ENCODE measurements at regions not wholly inside any gene's neighbourhood (a gene's known extent, or its start where the extent isn't known, plus 50 kb on each side); places are given as distances from the start of the nearest gene placed in this dataset.
"Not testable (repeated sequence)": the region's sequence is repeated elsewhere in the genome, so short reads cannot be mapped to it uniquely, and the experiment has no call there.

- no peak for DNase-seq (ENCODE audit: low read depth)
Measured at GRCh38 chr6:168826726-168827585, 386.0 kb downstream of the SMOC2 start.

GRCh38 chr6:168826078-168826390, 385.1 kb downstream of the SMOC2 start:
- DNase-seq (ENCODE audit: low read depth): no peak

GRCh38 chr6:168825226-168826077, 384.5 kb downstream of the SMOC2 start:
- no peak for DNase-seq (ENCODE audit: low read depth)

- no peak for DNase-seq (ENCODE audit: low read depth)
Measured at GRCh38 chr6:168823397-168824212, 382.6 kb downstream of the SMOC2 start.

- DNase-seq (ENCODE audit: low read depth): no peak
Measured at GRCh38 chr6:168822376-168822775, 381.4 kb downstream of the SMOC2 start.

- no peak for DNase-seq (ENCODE audit: low read depth)
Measured at GRCh38 chr6:168819546-168819945, 378.6 kb downstream of the SMOC2 start.

DNA sequence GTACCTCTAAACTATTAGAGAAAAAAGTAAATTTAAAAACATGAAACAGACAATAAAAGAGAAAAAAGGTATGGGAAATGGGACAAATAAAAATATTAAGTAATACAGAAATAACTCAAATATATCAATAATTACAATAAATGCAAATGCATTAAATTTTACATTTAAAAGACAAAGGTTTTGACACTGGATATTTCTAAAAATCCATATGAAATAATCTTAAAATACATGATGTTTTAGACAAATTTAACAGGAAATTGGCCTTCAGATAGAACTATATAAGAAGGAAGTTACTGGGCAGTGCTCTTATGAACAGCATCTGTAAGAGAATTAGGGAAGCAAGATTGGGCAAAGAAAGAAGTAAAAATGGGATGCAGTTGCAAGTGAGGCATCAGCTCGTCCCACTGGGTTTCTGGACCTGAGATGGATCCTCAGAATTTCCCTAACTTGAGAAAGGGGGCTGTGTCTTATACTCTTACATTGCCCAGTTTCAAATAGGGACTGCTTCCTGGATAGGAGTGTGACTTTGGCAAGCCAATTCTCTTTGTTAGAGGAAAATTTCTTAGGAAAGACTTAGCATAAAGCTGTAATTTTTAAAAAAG, 376.7 kb downstream of the SMOC2 start:
- no peak for DNase-seq (ENCODE audit: low read depth)

GRCh38 chr6:168815229-168815628, 374.2 kb downstream of the SMOC2 start:
- no peak for DNase-seq (ENCODE audit: low read depth)

DNA sequence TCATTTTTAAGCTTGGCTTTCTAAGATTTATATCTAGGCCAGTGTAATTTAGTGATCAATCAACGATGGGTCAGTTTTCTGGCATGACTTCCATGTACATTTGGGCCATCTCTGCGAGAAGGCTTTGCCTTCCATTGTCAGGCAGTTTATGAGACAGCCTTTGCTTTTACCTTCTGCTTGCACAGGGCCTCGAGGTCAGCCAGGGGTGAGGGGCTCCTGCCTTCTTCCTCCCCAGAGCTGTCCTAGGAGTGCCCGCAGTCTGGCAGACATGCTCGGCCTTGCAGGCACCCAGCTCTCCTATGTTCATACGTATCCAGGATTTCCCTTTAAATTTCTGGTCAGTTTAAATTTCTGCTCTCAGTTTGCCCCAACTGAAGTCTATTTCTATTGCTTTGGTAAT, 367.2 kb downstream of the SMOC2 start:
- DNase-seq (ENCODE audit: low read depth): no peak

DNA sequence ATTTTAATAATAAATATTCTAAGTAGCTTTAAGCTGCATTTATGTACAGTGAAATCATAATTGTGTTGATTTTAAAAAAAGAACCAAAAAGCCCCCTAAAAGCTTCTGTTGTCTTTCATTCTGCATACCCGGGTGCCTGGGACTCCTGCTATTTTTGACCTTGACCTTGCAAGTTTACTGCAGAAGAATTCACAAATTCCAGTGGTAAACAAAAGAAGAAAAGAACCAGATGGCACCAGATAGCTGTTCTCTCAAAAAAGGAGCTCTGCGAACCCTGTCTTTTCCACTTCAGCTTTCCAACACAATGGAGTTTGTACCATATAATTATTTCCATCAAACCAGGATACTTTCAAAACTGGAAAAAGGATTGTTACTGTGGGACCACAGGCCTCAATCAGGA, 363.3 kb downstream of the SMOC2 start:
- DNase-seq (ENCODE audit: low read depth): no peak

DNA sequence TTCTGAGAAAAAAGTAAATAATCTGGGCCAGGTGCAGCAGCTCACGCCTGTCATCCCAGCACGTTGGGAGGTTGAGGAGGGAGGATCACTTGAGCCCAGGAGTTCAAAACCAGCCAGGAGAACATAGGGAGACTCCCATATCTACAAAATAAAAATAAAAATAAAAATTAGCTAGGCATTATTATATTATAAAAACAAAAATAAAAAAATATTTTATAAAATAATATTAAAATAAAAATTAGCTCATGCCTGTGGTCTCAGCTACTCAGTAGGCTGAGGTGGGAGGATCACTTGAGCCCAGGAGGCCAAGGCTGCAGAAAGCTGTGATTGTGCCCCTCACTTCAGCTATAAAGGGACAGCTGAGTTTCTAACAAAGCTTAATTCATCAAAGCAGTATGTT, 362.9 kb downstream of the SMOC2 start:
- no peak for DNase-seq (ENCODE audit: low read depth)

GRCh38 chr6:168799067-168799466, 358.1 kb downstream of the SMOC2 start:
- DNase-seq (ENCODE audit: low read depth): no peak

DNA sequence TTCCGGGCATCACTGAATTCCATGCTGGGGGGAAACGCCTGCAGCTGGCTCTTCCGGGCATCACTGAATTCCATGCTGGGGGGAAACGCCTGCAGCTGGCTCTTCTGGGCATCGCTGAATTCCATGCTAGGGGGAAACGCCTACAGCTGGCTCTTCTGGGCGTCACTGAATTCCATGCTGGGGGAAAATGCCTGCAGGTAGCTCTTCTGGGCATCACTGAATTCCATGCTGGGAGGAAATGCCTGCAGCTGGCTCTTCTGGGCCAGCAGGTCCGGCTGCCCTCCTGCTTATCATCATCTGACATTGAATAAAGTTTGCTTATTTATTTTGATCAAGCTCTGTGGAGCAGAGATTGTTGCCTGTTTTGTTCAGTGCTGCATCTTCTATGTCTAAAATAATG, 355.1 kb downstream of the SMOC2 start:
- no peak for DNase-seq (ENCODE audit: low read depth)

DNA sequence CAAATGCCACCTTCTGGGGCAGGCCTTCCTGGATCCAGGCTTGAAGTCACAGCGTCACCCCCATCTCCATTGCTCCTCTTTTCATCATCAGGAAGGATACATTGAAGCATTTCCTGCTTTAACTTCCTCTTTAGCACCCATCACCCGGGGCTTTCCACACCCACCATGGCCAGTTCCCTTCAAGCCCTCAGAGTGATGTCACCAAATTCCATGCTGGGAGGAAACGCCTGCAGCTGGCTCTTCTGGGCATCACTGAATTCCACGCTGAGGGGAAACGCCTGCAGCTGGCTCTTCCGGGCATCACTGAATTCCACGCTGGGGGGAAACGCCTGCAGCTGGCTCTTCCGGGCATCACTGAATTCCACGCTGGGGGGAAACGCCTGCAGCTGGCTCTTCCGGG, 354.6 kb downstream of the SMOC2 start:
- DNase-seq (ENCODE audit: low read depth): not testable (repeated sequence)

- no peak for DNase-seq (ENCODE audit: low read depth)
Measured at GRCh38 chr6:168794491-168794890, 353.5 kb downstream of the SMOC2 start.

DNA sequence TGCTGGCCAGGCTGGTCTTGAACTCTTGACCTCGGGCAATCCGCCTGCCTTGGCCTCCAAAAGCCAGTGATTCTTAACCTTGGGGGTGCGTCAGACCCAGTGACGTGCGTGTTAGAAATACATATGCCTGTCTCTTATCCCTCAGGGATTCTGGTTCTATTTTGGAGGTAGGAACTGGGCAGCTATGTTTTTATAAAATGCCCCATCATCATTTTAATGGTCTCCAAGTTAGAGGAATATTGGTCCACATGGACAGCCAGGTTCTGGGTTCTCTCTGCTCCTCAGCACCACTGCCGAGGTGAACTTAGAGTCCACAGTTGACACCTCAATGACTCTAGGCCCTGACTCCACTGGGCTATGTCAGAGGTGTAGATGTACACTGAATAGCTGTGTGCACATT, 352.7 kb downstream of the SMOC2 start:
- DNase-seq (ENCODE audit: low read depth): no peak

GRCh38 chr6:168791917-168792316, 350.9 kb downstream of the SMOC2 start:
- no peak for DNase-seq (ENCODE audit: low read depth)

DNA sequence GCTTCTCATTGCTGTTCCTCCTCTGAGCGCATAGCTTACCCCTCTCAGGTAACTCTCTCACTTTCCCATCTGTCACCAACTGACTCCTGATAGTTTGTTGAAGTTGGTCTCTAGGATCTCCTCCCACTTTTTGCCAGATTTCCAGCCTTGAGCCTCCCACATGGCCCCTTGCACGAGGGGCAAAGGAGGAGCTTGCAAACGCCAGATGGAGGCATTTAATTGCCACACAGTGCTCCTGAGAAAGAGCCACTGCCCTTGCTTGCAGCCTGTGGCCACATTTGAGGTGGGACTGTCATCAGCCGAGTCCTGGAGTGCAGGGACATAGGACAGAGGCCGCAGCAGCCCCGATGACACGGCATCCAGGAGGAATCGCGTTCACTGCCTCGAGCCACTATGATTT, 348.7 kb downstream of the SMOC2 start:
- no peak for DNase-seq (ENCODE audit: low read depth)

- DNase-seq (ENCODE audit: low read depth): no peak
Measured at GRCh38 chr6:168785720-168786511, 344.9 kb downstream of the SMOC2 start.

- no peak for DNase-seq (ENCODE audit: low read depth)
Measured at GRCh38 chr6:168784426-168784825, 343.4 kb downstream of the SMOC2 start.

DNA sequence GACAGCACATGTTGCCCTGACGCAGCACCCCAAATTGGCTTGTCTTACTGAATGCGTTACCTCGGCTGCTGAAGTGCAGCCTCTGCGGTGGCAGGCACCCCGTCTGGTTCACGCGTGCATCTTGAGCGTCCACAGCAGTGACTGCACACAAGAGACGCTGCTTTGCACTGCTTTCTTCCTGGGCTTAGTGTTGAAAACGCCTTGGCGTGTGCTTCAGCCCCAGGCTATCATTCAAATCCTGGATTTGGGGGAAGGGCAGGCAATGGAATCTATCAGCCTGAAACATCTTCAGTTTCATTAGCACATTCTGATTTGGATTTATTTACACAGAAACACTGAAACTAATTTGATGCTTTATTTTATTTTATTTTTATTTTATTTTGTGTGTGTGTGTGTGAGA, 342.7 kb downstream of the SMOC2 start:
- DNase-seq (ENCODE audit: low read depth): no peak
